PC-3 (cell line): ENCODE measurements at regions not wholly inside any gene's neighbourhood (a gene's known extent, or its start where the extent isn't known, plus 50 kb on each side); places are given as distances from the start of the nearest gene placed in this dataset.
"Not testable (repeated sequence)": the region's sequence is repeated elsewhere in the genome, so short reads cannot be mapped to it uniquely, and the experiment has no call there.

Experiments
- ATAC-seq: fragments of 200-7000 bp; cut with Tn5 transposase; 2 replicates; pipeline ENCODE4 v1.9.1; 2020; ENCODE audit warnings: mild to moderate bottlenecking, moderate library complexity
- BruUV-seq: library from RNA; stranded (reverse); fragments of 400-500 nt; replicated peaks from 2 replicates; lab custom pipeline; 2021; lab: Mats Ljungman, UMichigan
- CTCF ChIA-PET: fragments of 300-600 bp; sonication (Branson Sonifier 250); formaldehyde crosslinking; loops from one replicate; lab custom pipeline; 2022; ENCODE audit warnings: antibody characterized with exemption; lab: Charles Lee
- POLR2A ChIA-PET: fragments of 300-600 bp; sonication (Branson Sonifier 250); formaldehyde crosslinking; loops from one replicate; lab custom pipeline; 2022; ENCODE audit warnings: antibody characterized with exemption; ENCODE audit not compliant: unreplicated experiment; lab: Charles Lee
- DNase-seq: peaks from one replicate; pipeline ENCODE4 v3.0.0-alpha.2; 2015
- H2AFZ ChIP-seq: fragments of 300-600 bp; sonication (generic); 2 replicates; pipeline ENCODE4 v1.6.0; 2016; ENCODE audit warnings: antibody characterized with exemption, low read length
- H3F3A ChIP-seq: fragments of 300-600 bp; sonication (generic); one replicate; pipeline ENCODE4 v1.6.0; 2017; ENCODE audit warnings: antibody characterized with exemption, low read length, control low read depth, mild to moderate bottlenecking; ENCODE audit not compliant: unreplicated experiment
- H3K27ac ChIP-seq: fragments of 300-600 bp; sonication (generic); 2 replicates; pipeline ENCODE4 v1.5.1; 2016; ENCODE audit warnings: mild to moderate bottlenecking, low read length
- H3K27me3 ChIP-seq: fragments of 300-600 bp; sonication (generic); 2 replicates; pipeline ENCODE4 v1.6.1; 2016; ENCODE audit warnings: low read length, mixed read lengths
- H3K36me3 ChIP-seq: fragments of 300-600 bp; sonication (generic); 2 replicates; pipeline ENCODE4 v1.6.1; 2016; ENCODE audit warnings: low read depth, mixed run types, low read length, mixed read lengths
- H3K4me1 ChIP-seq: fragments of 300-600 bp; sonication (generic); 2 replicates; pipeline ENCODE4 v1.5.1; 2016; ENCODE audit warnings: low read length; ENCODE audit not compliant: insufficient read depth
- H3K4me2 ChIP-seq: fragments of 300-600 bp; sonication (generic); 2 replicates; pipeline ENCODE4 v1.6.0; 2016; ENCODE audit warnings: low read length
- H3K4me3 ChIP-seq: fragments of 300-600 bp; sonication (generic); 2 replicates; pipeline ENCODE4 v1.5.1; 2016; ENCODE audit warnings: mild to moderate bottlenecking, low read length, mixed read lengths
- H3K79me2 ChIP-seq: fragments of 300-600 bp; sonication (generic); 2 replicates; pipeline ENCODE4 v1.6.1; 2017; ENCODE audit warnings: low read length, mixed read lengths
- H3K9ac ChIP-seq: fragments of 300-600 bp; sonication (generic); 2 replicates; pipeline ENCODE4 v1.6.0; 2016; ENCODE audit warnings: mild to moderate bottlenecking, low read length
- H3K9me2 ChIP-seq: fragments of 300-600 bp; sonication (generic); replicated peaks from 2 replicates; pipeline ENCODE4 v1.6.1; 2016; ENCODE audit warnings: mixed run types, low read length, mixed read lengths
- H3K9me3 ChIP-seq: fragments of 300-600 bp; sonication (generic); 2 replicates; pipeline ENCODE4 v1.6.1; 2016; ENCODE audit warnings: low read length, mixed read lengths
- H4K20me1 ChIP-seq: fragments of 300-600 bp; sonication (generic); 2 replicates; pipeline ENCODE4 v1.6.1; 2016; ENCODE audit warnings: low read length, mixed read lengths
- EZH2 ChIP-seq: fragments of 300-600 bp; sonication (generic); IDR thresholded peaks from one replicate; pipeline ENCODE4 v1.6.1; 2017; ENCODE audit warnings: antibody characterized with exemption, mild to moderate bottlenecking, low read length; ENCODE audit not compliant: unreplicated experiment
- EZH2phosphoT487 ChIP-seq: fragments of 300-600 bp; sonication (generic); IDR thresholded peaks from 2 replicates; pipeline ENCODE4 v1.6.1; 2018; ENCODE audit warnings: mild to moderate bottlenecking, antibody characterized with exemption, low read length, borderline replicate concordance
- intact Hi-C: fragments of 100-400 bp; cut with micrococcal nuclease; formaldehyde crosslinking; loops from 2 replicates; pipeline ENCODE4 v1.9.0; 2023
- TF ChIP-seq, protein P1 (sequence below): fragments of 300-600 bp; sonication (generic); conservative IDR thresholded peaks from 2 replicates; pipeline ENCODE4 v1.5.1; 2017; ENCODE audit warnings: antibody characterized with exemption, low read depth, mild to moderate bottlenecking, low read length

DNA sequence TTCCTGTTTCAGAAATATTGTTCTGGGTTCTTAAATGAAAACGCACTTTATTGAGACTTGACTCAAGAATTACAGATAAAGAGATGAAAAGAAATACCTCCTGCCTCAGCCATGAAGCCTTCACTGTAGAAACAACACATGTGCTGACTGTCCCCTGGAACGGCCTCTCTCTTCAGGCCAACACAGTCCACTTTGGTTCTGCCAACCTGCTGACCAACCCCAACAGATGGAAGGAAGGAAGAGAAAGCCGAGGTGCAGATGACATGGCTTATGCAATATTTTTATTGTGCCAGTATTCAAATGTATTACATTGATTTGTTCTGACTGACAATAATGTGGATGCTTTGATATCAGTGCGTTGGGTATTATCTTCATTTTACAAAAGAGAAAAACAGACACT lies 171.0 kb downstream of the CPEB2 start:
- no peak overlapping the region for H3K9ac ChIP-seq
- no peak overlapping the region for H3K4me3 ChIP-seq
- no TSS peak for BruUV-seq
- CTCF ChIA-PET, result no interaction called here
- intact Hi-C loops, result no loop called here
- H3K4me1 ChIP-seq, result no peaks in the 10 kb centered on the region
- POLR2A ChIA-PET, result no interaction called here
- no peak overlapping the region for H2AFZ ChIP-seq
- ATAC-seq (no peak), DNase-seq (no peak)
- TF ChIP-seq EZH2phosphoT487, result no peak
- 0 out of 2 replicates have a peak, but pooled peaks cover 5% of the 10 kb centered on the region for H3K9me3 ChIP-seq
- H3K36me3 ChIP-seq, result no peaks in the 10 kb centered on the region
- H3K9me2 ChIP-seq, result no peaks in the 10 kb centered on the region
- no peak overlapping the region for H3K4me2 ChIP-seq
- H3K27me3 ChIP-seq, result no peaks in the 10 kb centered on the region
- H3K27ac ChIP-seq, result no peak overlapping the region
- H4K20me1 ChIP-seq, result no peaks in the 10 kb centered on the region
- H3K79me2 ChIP-seq, result no peaks in the 10 kb centered on the region
- no peaks in the 10 kb centered on the region for H3F3A ChIP-seq

DNA sequence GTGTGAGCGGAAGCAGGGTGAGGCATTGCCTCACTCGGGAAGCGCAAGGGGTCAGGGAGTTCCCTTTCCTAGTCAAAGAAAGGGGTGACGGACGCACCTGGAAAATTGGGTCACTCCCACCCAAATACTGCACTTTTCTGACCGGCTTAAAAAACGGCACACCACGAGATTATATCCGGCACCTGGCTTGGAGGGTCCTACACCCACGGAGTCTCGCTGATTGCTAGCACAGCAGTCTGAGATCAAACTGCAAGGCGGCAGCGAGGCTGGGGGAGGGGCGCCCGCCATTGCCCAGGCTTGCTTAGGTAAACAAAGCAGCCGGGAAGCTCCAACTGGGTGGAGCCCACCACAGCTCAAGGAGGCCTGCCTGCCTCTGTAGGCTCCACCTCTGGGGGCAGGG lies 171.9 kb downstream of the CPEB2 start:
- H3K4me1 ChIP-seq, CTCF ChIA-PET, H3K9me3 ChIP-seq, H3F3A ChIP-seq, intact Hi-C loops, H3K9me2 ChIP-seq, H3K4me2 ChIP-seq, POLR2A ChIA-PET, H3K27ac ChIP-seq, H3K9ac ChIP-seq, H4K20me1 ChIP-seq, H2AFZ ChIP-seq, H3K27me3 ChIP-seq, H3K4me3 ChIP-seq, ATAC-seq, H3K79me2 ChIP-seq, H3K36me3 ChIP-seq, DNase-seq, BruUV-seq: not testable (repeated sequence)

DNA sequence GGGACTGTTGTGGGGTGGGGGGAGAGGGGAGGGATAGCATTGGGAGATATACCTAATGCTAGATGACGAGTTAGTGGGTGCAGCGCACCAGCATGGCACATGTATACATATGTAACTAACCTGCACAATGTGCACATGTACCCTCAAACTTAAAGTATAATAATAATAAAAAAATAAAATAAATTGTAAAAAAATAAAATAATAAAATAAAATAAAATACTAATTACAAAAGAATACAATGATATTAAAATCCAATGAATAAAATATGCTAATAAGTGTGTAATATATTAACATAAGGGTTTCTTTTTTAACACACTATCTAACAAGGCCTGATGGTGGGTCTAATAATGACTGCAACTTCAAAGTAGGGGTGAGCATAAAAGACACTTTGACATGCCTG lies 177.6 kb downstream of the CPEB2 start:
- ATAC-seq, DNase-seq, H3K9me3 ChIP-seq, intact Hi-C loops, H3K27me3 ChIP-seq, BruUV-seq, H3K9me2 ChIP-seq, H3K4me2 ChIP-seq, H3K4me1 ChIP-seq, H3K36me3 ChIP-seq, H3F3A ChIP-seq, H3K4me3 ChIP-seq, H2AFZ ChIP-seq, H4K20me1 ChIP-seq, H3K27ac ChIP-seq, H3K79me2 ChIP-seq, H3K9ac ChIP-seq, POLR2A ChIA-PET, CTCF ChIA-PET: not testable (repeated sequence)

DNA sequence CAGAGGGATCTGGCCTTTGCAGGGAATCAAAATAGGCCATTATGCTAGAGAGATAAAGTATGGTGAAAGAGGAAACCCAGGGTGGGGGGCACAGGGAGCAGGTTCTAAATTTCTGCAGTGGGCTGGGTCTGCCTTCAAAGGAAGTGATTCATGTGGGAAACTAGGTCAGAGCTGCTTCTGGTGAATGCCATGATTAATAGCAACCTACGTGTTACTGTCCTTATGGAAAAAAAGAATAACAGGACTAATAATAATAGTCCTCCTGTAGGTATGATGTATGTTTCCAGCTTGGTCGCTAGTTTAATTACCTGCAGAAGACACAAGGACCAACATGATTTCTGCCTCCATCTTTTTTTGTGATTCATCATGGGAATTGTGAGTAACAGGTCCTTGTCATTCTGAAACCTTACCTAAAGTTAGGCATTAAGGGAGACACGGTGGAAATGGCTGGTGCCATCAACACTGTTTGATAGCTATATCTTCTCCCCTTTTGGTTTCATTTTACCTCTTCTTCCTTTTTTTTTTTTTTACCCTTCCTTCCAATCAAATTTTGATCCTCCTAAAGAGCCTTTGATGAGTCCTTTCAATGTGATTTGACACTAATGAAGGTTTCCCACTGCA lies 180.4 kb downstream of the CPEB2 start:
- peak; percentile 19 for DNase-seq
- ChIA-PET CTCF (no interaction called here), POLR2A (no interaction called here)
- Histone ChIP-seq H3K9ac (no peak overlapping the region), H3K79me2 (no peaks in the 10 kb centered on the region), H3F3A (no peaks in the 10 kb centered on the region), H4K20me1 (no peaks in the 10 kb centered on the region), H3K27ac (no peak overlapping the region), H3K27me3 (no peaks in the 10 kb centered on the region), H3K9me2 (no peaks in the 10 kb centered on the region), H3K4me1 (peaks cover 9% of the 10 kb centered on the region; the same call in 1 of the 2 replicates), H3K9me3 (no peaks in the 10 kb centered on the region), H3K4me2 (no peak overlapping the region), H2AFZ (no peak overlapping the region), H3K4me3 (no peak overlapping the region), H3K36me3 (no peaks in the 10 kb centered on the region)
- BruUV-seq, result no TSS peak
- TF ChIP-seq, protein P1, sequence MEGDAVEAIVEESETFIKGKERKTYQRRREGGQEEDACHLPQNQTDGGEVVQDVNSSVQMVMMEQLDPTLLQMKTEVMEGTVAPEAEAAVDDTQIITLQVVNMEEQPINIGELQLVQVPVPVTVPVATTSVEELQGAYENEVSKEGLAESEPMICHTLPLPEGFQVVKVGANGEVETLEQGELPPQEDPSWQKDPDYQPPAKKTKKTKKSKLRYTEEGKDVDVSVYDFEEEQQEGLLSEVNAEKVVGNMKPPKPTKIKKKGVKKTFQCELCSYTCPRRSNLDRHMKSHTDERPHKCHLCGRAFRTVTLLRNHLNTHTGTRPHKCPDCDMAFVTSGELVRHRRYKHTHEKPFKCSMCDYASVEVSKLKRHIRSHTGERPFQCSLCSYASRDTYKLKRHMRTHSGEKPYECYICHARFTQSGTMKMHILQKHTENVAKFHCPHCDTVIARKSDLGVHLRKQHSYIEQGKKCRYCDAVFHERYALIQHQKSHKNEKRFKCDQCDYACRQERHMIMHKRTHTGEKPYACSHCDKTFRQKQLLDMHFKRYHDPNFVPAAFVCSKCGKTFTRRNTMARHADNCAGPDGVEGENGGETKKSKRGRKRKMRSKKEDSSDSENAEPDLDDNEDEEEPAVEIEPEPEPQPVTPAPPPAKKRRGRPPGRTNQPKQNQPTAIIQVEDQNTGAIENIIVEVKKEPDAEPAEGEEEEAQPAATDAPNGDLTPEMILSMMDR, result no peak
- TF ChIP-seq EZH2phosphoT487 (no peak), EZH2 (no peak)
- intact Hi-C loops, result no loop called here
- no peak for ATAC-seq
